ENCODE measurements at regions not wholly inside any gene's neighbourhood (a gene's known extent, or its start where the extent isn't known, plus 50 kb on each side); places are given as distances from the start of the nearest gene placed in this dataset.

DNA sequence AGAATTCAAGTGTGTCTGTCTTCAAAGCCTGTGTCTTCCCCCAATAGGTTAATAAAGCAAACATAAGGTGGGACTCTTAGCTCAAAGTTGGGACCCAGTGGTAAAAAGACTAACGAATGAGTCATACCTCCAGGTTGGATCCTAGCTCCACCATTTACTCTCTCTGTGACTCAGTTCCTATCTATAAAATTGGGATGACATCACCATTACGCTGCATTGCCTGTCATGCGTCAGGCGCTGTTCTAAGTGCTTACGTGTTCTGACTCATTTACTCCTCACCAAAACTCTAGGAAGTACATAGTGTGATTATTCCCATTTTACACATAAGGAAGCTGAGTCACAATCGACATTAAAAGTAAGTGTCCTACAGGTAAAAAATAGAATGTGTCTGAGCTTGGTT is 915.8 kb downstream of the VRK1 start:
- no peak for DNase-seq (ENCODE audit: low read depth)
- no peak overlapping the region for H3K4me3 ChIP-seq (ENCODE audit: control insufficient read depth, low read depth, low read length)
- TF ChIP-seq, protein P1, sequence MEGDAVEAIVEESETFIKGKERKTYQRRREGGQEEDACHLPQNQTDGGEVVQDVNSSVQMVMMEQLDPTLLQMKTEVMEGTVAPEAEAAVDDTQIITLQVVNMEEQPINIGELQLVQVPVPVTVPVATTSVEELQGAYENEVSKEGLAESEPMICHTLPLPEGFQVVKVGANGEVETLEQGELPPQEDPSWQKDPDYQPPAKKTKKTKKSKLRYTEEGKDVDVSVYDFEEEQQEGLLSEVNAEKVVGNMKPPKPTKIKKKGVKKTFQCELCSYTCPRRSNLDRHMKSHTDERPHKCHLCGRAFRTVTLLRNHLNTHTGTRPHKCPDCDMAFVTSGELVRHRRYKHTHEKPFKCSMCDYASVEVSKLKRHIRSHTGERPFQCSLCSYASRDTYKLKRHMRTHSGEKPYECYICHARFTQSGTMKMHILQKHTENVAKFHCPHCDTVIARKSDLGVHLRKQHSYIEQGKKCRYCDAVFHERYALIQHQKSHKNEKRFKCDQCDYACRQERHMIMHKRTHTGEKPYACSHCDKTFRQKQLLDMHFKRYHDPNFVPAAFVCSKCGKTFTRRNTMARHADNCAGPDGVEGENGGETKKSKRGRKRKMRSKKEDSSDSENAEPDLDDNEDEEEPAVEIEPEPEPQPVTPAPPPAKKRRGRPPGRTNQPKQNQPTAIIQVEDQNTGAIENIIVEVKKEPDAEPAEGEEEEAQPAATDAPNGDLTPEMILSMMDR (IDR thresholded peaks at IDR 0.05; ENCODE audit: control insufficient read depth, insufficient read depth, low read depth, low read length, missing control alignments): no peak

DNA sequence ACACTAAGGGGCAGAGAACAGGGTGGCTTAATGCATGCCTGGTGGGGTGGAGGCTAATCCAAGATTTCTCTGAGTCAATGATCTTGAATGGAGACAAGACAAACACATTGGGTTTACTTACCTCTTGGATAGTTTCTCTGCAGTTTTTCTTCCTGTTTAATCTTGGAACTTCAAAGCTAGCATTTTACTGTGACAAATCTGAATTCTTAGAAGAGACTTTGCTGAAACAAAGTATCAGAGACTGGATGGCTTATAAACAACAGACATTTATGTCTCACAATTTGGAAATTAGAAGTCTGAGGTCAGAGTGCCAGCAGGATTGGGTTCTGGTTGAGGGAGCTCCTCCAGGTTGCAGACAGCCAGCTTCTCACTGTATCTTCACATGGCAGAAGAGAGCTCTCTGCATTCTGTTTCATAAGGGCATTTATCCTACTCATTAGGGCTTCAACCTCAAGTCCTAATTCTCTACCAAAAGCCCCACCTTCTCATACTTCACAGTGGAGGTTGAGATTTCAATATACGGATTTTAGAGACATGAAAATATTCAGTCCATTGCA is 921.8 kb downstream of the VRK1 start:
- no peak overlapping the region for H3K4me3 ChIP-seq (ENCODE audit: control insufficient read depth, low read depth, low read length)

DNA sequence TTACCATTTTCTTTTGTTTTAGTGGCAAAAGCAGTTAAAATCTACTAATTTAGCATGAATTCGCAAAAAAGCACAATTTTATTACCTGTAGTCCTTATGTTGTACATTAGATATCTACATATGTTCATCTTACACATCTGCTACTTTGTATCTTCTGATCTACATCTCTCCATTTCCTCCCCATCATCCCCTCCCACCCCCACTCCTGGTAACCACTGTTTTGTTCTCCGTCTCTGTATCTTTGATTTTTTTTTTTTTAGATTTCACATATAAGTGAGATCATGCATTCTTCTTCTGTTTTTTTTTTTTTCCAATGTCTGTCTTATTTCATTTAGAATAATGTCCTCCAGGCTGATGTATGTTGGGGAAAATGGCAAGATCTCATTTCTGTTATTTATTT is 922.7 kb downstream of the VRK1 start:
- TF ChIP-seq, protein P1 (IDR thresholded peaks at IDR 0.05; ENCODE audit: control insufficient read depth, insufficient read depth, low read depth, low read length, missing control alignments): no peak
- DNase-seq (ENCODE audit: low read depth): no peak
- H3K4me3 ChIP-seq (ENCODE audit: control insufficient read depth, low read depth, low read length): no peak overlapping the region

More for the DNA sequence above, 921.8 kb downstream of the VRK1 start:
- DNase-seq (ENCODE audit: low read depth): no peak
- TF ChIP-seq, protein P1 (IDR thresholded peaks at IDR 0.05; ENCODE audit: control insufficient read depth, insufficient read depth, low read depth, low read length, missing control alignments): no peak

DNA sequence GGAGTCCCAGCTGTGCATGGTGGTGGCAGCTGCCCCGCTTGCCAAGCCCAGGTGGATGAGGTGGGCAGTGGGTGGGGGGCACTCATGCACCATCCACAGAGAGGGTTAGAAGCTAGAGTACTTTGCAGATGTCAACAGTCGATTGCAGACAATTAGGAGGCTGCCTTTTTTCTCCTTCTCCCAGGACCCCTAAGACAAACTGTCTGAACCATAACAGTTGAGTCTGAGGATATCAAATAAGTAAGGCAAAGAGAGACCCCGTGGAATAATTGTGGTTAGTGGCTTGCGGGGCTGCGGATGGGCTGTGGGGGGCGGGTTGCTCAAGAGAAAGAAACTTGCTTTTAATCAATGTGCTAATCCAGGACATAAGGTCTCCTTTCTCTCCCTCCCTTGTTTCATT is 926.2 kb downstream of the VRK1 start:
- TF ChIP-seq, protein P1 (IDR thresholded peaks at IDR 0.05; ENCODE audit: control insufficient read depth, insufficient read depth, low read depth, low read length, missing control alignments): no peak
- no peak for DNase-seq (ENCODE audit: low read depth)
- no peak overlapping the region for H3K4me3 ChIP-seq (ENCODE audit: control insufficient read depth, low read depth, low read length)

DNA sequence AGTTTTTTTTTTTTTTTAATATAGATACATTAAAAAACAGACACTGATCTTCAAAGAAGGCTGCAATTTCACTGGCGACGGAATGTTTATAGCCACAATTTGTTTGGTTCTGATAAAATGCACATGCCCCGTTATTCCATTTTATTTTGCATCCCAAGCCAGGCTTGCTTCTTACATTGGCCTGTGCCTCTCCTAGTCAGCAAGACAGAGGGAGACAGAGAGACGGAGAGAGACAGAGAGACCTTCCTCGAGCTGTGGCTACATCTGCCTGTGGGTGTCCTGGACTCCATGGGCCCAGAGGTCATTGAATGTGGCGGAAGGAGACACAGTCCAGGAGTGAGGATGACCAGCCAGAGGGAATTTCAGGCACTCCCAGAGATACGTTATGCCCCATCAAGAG is 926.6 kb downstream of the VRK1 start:
- TF ChIP-seq, protein P1 (IDR thresholded peaks at IDR 0.05; ENCODE audit: control insufficient read depth, insufficient read depth, low read depth, low read length, missing control alignments): no peak
- DNase-seq (ENCODE audit: low read depth): no peak
- H3K4me3 ChIP-seq (ENCODE audit: control insufficient read depth, low read depth, low read length): no peak overlapping the region

DNA sequence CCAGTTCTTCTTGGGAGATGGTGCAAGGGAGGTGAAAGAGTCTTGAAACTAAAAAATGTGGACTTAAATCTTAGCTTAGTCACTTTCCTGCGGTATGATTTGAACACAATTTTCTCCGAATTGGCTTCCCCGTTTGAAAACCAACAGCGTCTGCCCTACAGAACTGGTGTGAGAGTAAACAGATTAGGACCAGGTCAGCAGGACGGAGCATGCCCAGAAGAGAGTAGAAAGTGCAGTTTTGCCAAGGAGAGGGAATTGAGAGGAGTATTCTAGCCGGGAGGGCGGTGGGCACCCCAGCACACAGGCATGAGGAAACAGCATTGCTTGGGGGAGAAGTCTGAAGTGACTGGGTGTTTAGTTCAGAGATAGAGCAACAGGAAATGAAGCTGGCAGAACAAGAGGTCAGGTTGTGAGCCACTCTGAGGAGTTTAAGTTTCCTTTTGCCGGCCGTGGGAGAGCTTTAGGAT is 927.1 kb downstream of the VRK1 start:
- no peak for DNase-seq (ENCODE audit: low read depth)
- TF ChIP-seq, protein P1 (IDR thresholded peaks at IDR 0.05; ENCODE audit: control insufficient read depth, insufficient read depth, low read depth, low read length, missing control alignments): no peak
- H3K4me3 ChIP-seq (ENCODE audit: control insufficient read depth, low read depth, low read length): no peak overlapping the region

All from AG09309 (cell line).